SK-N-MC (cell line): ENCODE measurements at regions not wholly inside any gene's neighbourhood (a gene's known extent, or its start where the extent isn't known, plus 50 kb on each side); places are given as distances from the start of the nearest gene placed in this dataset.

ENCODE experiments used
- EZH2 ChIP-seq: fragments of 200-600 bp; sonication (generic); IDR thresholded peaks from one replicate; pipeline ENCODE4 v1.6.1; 2017; ENCODE audit warnings: antibody characterized with exemption
- POLR2AphosphoS5 ChIP-seq: IDR thresholded peaks from 2 replicates; pipeline ENCODE4 v1.6.1; 2012; ENCODE audit warnings: mild to moderate bottlenecking, low read depth, low read length, borderline replicate concordance

- TF ChIP-seq POLR2AphosphoS5 (no peak), EZH2 (no peak)
Measured at GRCh38 chr10:6817770-6818169, 237.7 kb upstream of the PRKCQ start.
